ENCODE measurements at regions not wholly inside any gene's neighbourhood (a gene's known extent, or its start where the extent isn't known, plus 50 kb on each side); places are given as distances from the start of the nearest gene placed in this dataset.

DNA sequence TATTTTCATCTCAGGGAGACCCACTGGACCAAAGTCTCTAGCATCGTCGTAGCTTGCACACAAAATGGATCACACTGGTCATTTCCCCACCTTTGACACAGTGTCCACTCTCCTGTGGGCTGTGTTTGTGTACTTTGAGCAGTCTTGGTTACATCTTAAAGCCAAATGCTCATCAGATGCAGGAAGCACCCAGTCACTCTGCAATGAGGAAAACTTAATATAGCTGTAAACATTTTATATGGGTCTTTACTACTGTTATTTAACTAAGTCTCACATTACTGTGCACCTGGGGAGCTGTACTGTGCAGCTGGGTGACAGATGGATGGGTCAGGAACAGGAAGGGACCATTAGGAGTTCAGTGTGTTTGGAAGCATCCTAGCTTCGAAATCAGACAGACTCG, 109.0 kb upstream of the CXCR4 start:
- peak overlapping the region; percentile 83 for H3K27ac ChIP-seq
- H3K4me3 ChIP-seq (ENCODE audit: low read depth in 1 of 2, low read length in 1 of 2): no peak overlapping the region
- TF ChIP-seq, protein P1, sequence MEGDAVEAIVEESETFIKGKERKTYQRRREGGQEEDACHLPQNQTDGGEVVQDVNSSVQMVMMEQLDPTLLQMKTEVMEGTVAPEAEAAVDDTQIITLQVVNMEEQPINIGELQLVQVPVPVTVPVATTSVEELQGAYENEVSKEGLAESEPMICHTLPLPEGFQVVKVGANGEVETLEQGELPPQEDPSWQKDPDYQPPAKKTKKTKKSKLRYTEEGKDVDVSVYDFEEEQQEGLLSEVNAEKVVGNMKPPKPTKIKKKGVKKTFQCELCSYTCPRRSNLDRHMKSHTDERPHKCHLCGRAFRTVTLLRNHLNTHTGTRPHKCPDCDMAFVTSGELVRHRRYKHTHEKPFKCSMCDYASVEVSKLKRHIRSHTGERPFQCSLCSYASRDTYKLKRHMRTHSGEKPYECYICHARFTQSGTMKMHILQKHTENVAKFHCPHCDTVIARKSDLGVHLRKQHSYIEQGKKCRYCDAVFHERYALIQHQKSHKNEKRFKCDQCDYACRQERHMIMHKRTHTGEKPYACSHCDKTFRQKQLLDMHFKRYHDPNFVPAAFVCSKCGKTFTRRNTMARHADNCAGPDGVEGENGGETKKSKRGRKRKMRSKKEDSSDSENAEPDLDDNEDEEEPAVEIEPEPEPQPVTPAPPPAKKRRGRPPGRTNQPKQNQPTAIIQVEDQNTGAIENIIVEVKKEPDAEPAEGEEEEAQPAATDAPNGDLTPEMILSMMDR (IDR thresholded peaks at IDR 0.05): no peak

DNA sequence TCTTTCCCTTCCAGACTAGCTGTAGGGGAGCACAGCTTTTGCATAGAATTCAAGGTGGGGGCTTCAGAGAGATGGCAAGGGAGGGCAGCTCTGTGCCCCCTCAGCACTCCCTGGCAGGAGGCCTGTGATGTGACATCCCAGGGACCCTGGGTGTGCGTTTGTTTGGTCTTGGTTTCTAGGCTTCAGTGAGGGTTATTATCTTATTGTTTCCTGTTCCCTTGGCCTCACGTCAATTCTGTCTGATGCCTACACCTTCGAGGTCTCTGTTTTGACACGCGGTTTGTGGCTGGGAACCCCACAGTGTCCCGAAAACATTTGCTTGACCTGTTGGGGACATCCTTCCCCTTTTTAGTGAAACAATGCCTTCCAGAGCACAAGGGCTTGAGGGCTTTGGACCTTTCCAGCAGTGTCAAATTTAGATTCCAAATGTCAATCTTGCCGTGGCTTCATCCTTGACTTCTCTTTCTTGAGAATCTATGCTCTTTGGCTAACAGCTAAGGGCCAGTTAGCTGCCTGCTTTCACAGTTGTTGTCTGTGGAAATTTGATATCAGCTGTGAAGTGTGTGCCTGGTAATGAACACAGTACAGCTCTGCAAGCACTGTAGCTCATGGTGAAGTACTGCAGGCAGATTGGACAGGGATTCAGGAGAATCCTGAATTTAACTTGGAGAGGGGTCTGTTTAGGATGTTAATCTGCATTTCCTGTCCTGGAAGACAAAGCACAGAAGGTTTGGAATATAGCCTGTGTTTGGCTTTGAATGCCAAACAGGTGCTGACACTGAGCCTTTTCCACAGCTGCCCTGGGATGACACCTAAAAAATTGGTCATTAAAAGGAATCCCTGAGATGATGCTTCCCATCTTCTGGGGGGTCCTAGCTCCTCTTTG, 108.2 kb upstream of the CXCR4 start:
- H3K27ac ChIP-seq: peak overlapping the region; percentile 83
- peaks cover 17 to 25% of the 10 kb centered on the region in 2 experiments for H3K4me1 ChIP-seq (ENCODE audit: control insufficient read depth in 1 of 2, insufficient read depth in 1 of 2, low read depth in 1 of 2, low read length in 1 of 2)
- TF ChIP-seq, protein P1 (IDR thresholded peaks at IDR 0.05): peak; percentile 15
- H3K27me3 ChIP-seq: no peaks in the 10 kb centered on the region
- no peaks in the 10 kb centered on the region for H3K9me3 ChIP-seq
- H3K4me3 ChIP-seq (ENCODE audit: low read depth in 1 of 2, low read length in 1 of 2): no peak overlapping the region
- no peaks in the 10 kb centered on the region for H3K36me3 ChIP-seq

More for the DNA sequence above, 109.0 kb upstream of the CXCR4 start:
- Histone ChIP-seq H3K9me3 (no peaks in the 10 kb centered on the region), H3K36me3 (no peaks in the 10 kb centered on the region), H3K4me1 (ENCODE audit: control insufficient read depth in 1 of 2, insufficient read depth in 1 of 2, low read depth in 1 of 2, low read length in 1 of 2) (peaks cover 17 to 20% of the 10 kb centered on the region in 2 experiments), H3K27me3 (no peaks in the 10 kb centered on the region)

DNA sequence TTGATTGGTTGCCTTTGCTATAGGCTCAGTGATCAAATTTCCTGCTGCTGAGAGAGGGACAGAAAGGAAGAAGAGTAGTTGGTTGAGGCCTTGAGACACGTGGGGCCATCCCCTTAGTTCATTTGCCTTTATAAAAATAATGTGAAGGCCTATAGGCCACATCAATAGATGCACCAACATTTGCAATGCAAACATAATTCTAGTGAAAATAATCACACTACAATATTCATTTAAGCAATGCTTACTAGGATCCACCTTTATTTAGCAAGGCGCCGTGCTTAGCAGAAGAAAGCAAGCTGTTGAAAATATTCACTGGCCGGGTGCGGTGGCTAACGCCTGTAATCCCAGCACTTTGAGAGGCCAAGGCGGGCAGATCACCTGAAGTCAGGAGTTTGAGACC, 105.3 kb upstream of the CXCR4 start:
- Histone ChIP-seq H3K9me3 (no peaks in the 10 kb centered on the region), H3K27ac (no peak overlapping the region), H3K27me3 (no peaks in the 10 kb centered on the region), H3K4me3 (ENCODE audit: low read depth in 1 of 2, low read length in 1 of 2) (no peak overlapping the region), H3K4me1 (ENCODE audit: control insufficient read depth in 1 of 2, insufficient read depth in 1 of 2, low read depth in 1 of 2, low read length in 1 of 2) (peaks cover 17 to 32% of the 10 kb centered on the region in 2 experiments), H3K36me3 (no peaks in the 10 kb centered on the region)
- TF ChIP-seq, protein P1 (IDR thresholded peaks at IDR 0.05): no peak

DNA sequence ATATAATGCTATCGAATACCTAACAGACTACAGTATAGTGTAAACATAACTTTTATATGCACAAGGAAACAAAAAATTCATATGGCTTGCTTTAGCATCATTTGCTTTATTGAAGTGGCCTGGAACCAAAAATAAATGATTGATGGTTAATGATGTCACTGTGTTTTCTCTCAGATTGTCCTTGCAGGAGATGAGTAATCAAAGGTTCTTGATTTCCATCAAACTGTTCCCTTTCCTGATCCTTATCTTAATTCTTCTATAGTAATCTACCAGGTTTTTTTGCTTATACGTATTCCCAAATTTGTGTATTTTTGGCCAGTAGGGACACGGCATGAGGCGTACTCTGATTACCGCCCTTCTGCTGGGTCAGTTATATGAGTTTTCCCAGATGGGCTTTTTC, 104.9 kb upstream of the CXCR4 start:
- H3K27ac ChIP-seq: no peak overlapping the region
- H3K4me1 ChIP-seq (ENCODE audit: control insufficient read depth in 1 of 2, insufficient read depth in 1 of 2, low read depth in 1 of 2, low read length in 1 of 2): peaks cover 17 to 32% of the 10 kb centered on the region in 2 experiments
- H3K36me3 ChIP-seq: no peaks in the 10 kb centered on the region
- H3K4me3 ChIP-seq (ENCODE audit: low read depth in 1 of 2, low read length in 1 of 2): no peak overlapping the region
- H3K27me3 ChIP-seq: no peaks in the 10 kb centered on the region
- TF ChIP-seq, protein P1 (IDR thresholded peaks at IDR 0.05): no peak
- no peaks in the 10 kb centered on the region for H3K9me3 ChIP-seq

DNA sequence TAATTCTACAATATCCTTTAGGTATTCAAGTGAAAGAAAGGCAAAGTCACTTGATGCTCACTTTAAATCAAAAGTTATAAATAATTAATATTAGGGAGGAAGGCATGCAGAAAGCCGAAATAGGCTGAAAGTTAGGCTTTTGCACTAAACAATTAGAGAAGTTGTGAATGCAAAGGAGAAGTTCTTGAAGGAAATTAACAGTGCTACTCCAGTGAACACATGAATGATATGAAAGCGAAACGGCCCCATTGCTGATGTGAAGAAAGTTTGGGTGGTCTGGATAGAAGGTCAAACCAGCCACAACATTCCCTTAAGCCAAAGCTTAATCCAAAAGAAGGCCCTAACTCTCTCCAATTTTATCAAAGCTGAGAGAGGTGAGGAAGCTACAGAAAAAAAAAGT, 103.1 kb upstream of the CXCR4 start:
- Histone ChIP-seq H3K4me1 (ENCODE audit: control insufficient read depth in 1 of 2, insufficient read depth in 1 of 2, low read depth in 1 of 2, low read length in 1 of 2) (peaks cover 18 to 30% of the 10 kb centered on the region in 2 experiments), H3K9me3 (no peaks in the 10 kb centered on the region), H3K27me3 (no peaks in the 10 kb centered on the region), H3K4me3 (ENCODE audit: low read depth in 1 of 2, low read length in 1 of 2) (no peak overlapping the region), H3K27ac (peak overlapping the region; percentile 74), H3K36me3 (no peaks in the 10 kb centered on the region)
- TF ChIP-seq, protein P1 (IDR thresholded peaks at IDR 0.05): no peak

Measured in neutrophil (primary cell).